Activated CD4-positive, alpha-beta T cell treated with anti-CD3 and anti-CD28 coated beads, Interleukin-2, Interleukin-6, amounts not matched to agents 100 ng/mL and 50 ng/mL, durations not matched to agents 16 hours and 8 hours (primary cell): ENCODE measurements at regions not wholly inside any gene's neighbourhood (a gene's known extent, or its start where the extent isn't known, plus 50 kb on each side); places are given as distances from the start of the nearest gene placed in this dataset.

ENCODE experiments used
- DNase-seq: peaks from one replicate; pipeline ENCODE4 v3.0.0-alpha.2; 2020

DNA sequence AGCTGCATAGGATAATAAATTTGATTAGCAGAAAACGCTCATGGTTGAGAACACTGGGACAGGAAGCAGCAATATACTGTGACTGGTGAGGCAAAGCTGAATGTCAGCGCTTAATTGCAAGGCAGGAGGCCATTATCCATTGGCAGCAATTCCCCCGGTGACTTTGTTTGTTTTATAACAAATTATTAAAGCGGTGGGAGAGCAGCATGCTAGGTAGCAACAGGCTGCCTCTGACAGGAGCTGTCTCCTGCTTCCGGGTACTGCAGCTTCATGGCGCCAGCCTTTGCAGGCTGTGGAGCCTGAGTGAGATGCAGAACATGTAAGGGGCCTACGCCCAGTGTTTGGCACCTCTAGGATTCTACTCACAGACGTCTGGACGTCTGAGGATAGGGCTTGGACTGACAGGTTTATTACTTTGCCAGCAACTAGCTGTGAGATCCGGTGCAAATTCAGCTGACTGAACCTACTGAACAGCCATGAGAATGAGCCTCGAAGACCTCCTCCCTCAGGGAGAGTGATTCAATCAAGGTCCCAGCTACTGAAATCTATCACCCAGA lies 82.1 kb upstream of the SSTR1 start:
- no peak for DNase-seq

- no peak for DNase-seq
Measured at GRCh38 chr14:38127356-38127755, 80.3 kb upstream of the SSTR1 start.

DNA sequence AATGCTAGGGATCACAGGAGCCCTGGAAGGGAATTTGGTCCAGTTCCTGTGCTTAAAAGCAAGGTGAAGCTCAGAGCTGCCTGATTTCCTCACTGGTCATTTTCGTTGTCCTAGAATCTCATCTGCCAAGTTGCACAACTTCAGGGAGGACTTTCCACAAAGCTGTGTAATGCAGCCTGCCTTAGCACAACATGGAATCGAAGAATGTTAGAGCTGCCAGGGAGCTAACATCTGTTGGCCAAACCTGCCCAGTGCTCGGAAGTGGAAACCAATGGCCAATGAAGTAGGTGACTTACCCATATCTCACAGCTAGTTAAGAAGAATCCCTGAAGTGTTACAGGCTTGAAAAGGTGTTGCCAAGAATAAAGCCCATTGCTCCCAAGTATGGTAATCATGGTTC lies 79.9 kb upstream of the SSTR1 start:
- no peak for DNase-seq

DNA sequence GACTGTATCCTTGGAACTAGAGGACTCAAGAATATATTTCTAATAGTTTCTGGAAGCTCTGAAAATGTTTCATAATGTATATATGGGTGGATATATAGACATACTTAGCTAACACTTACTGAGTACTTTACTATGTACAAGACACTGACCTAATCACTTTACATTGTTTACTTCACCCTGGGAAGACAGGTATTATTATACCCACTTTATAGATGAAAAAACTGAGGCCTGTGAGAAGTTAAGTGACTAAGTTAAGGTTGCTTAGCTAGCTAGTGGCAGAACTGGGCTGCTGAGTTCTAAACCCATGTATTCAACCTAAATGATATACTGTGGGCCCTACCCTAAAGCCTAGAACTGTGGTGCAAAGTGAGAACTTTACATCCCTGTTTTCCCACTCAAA lies 79.1 kb upstream of the SSTR1 start:
- no peak for DNase-seq

DNA sequence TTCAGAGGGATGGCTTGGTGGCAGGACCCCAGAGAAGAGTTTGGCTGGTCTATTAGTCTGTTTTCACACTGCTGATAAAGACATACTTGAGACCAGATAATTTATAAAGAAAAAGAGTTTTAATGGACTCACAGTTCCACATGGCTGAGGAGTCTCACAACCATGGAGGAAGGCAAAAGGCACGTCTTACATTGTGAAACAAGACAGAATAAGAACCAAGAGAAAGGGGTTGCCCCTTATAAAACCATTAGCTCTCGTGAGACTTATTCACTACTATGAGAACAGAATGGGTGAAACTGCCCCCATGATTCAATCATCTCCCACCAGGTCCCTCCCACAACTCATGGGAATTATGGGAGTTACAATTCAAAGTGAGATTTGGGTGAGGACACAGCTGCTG lies 78.5 kb upstream of the SSTR1 start:
- no peak for DNase-seq

GRCh38 chr14:38129705-38130104 lies 78.0 kb upstream of the SSTR1 start:
- DNase-seq = peak; percentile 24

DNA sequence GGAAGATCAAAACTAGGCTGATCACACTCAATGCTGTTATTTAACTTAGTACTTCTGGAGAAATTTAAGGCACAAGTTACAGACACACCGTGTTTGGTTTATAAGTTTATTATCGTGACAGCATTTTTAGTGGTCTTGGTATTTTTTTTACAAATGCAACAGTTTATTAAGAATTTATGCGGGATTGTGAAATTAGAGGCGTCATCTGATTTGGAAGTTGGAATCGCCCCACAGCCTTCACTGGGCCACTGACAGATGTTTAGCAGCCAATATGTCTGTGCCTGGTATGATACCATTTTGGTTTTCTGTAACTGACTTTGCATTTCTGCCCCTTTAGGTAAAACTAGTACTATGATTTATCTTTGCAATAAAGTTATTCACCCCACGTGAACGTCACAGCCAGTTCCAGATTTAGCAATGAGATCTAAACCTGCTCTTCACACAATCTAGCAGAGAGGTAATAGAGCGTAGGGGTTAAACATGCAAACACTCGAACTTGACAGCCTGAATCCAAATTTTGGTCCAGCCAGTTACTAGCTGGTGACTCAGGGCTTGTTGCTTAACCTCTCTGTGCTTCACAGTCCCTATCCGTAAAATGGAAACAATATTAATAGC lies 73.2 kb upstream of the SSTR1 start:
- DNase-seq = no peak

- DNase-seq = no peak
Measured at GRCh38 chr14:38135106-38135867, 72.4 kb upstream of the SSTR1 start.

GRCh38 chr14:38137005-38137404 lies 70.7 kb upstream of the SSTR1 start:
- DNase-seq = no peak

- DNase-seq = no peak
Measured at GRCh38 chr14:38138473-38139138, 69.1 kb upstream of the SSTR1 start.

GRCh38 chr14:38139926-38140325 lies 67.8 kb upstream of the SSTR1 start:
- DNase-seq = no peak

DNA sequence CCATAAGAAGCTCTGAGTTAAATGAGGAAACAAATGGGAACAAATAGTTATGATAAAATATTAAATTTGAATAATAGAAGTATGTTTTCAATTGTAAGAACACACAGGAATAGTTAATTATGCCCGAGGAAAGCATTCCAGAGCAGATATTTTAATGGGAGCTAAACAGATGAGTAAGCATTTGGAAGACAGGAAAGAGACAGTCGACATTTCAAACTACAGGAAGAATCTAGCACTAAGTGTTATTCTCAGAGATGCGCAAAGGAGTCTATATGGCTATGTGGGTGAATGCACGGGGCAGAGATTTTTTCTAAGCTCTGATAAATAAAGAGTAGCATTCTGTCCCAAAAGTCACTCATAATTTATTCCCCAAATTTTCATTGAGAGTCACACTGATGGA lies 64.5 kb upstream of the SSTR1 start:
- DNase-seq = no peak

DNA sequence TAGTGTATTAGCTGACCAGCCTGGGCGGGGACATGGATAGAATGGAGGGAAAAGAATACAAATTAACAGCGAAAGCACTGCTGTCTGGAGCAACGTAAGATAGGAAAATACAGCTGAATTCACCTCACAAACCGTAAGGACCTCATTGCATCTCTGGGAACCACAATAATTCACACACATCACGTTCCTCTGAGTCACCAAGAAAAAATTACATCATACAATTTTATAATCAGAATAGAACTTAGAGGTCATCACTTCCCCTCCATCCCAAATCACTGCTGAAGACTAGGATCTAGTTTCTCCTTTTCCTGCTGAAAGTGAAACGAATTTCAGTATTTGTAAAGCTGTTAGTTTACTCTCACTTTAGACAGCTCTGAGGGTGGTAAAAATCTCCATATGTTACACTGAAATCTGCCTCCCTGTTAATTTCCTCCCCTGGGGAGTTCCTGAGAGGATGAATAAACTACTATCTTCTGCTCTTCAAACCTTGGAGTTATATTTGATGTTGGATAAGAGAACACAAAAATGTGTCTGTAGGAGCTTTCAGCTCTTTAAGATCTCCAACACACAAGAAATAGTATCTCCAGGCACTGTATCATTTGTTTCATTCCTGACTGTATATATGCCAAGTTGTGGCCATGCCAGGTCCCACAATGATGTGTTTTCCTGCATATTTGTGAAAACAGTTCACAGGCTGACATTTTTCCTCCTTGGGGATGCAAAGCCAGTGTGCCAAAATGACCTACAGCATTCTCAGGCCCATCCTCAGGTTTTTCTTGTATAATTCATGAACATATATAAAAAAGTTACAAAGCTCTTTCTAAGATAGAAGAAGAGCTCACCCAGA lies 63.8 kb upstream of the SSTR1 start:
- no peak for DNase-seq

- DNase-seq = no peak
Measured at GRCh38 chr14:38145142-38145541, 62.6 kb upstream of the SSTR1 start.

- no peak for DNase-seq
Measured at GRCh38 chr14:38150075-38150474, 57.6 kb upstream of the SSTR1 start.
